Prostate gland (tissue), 2 donors: ENCODE measurements at regions not wholly inside any gene's neighbourhood (a gene's known extent, or its start where the extent isn't known, plus 50 kb on each side); places are given as distances from the start of the nearest gene placed in this dataset.

Source experiments
- DNase-seq: peaks from one replicate; pipeline ENCODE4 v3.0.0-alpha.2; 2019; ENCODE audit warnings: low spot score
- H3K27ac ChIP-seq, 2 donors: fragments of 200-600 bp; sonication (generic); 2 replicates each; pipeline ENCODE4 v1.5.1; 2017 to 2019
- H3K27me3 ChIP-seq: fragments of 200-600 bp; sonication (generic); replicated peaks from 2 replicates; pipeline ENCODE4 v1.5.1; 2019; ENCODE audit not compliant: insufficient read depth
- H3K36me3 ChIP-seq, 2 donors: fragments of 200-600 bp; sonication (generic); 1 replicate in 1 of 2; 2 replicates in 1 of 2; pipeline versions ENCODE4 v1.5.1 to v1.8.1; 2017 to 2019
- H3K4me1 ChIP-seq: fragments of 200-600 bp; sonication (generic); replicated peaks from 2 replicates; pipeline ENCODE4 v1.5.1; 2019
- H3K4me3 ChIP-seq, 2 donors: fragments of 200-600 bp; sonication (generic); 2 replicates each; pipeline ENCODE4 v1.5.1; 2017 to 2019
- H3K9me3 ChIP-seq: fragments of 200-600 bp; sonication (generic); 2 replicates; pipeline ENCODE4 v1.5.1; 2017
- POLR2A ChIP-seq: fragments of 450-650 bp; IDR thresholded peaks from one replicate; pipeline ENCODE4 v1.6.1; 2016; ENCODE audit warnings: antibody characterized with exemption, mild to moderate bottlenecking
- POLR2AphosphoS5 ChIP-seq: sonication (generic); formaldehyde crosslinking; IDR thresholded peaks from one replicate; pipeline ENCODE4 v1.6.1; 2017; ENCODE audit warnings: antibody characterized with exemption
- WGBS: methylation state at CpG from one replicate; pipeline ENCODE4 v1.1.5; 2018; 5-methylcytosine and 5-hydroxymethylcytosine counted together
- intact Hi-C: fragments of 100-400 bp; cut with DNase I; formaldehyde crosslinking; loops from one replicate; pipeline ENCODE4 v1.14.2; 2022
- TF ChIP-seq, protein P1 (sequence below), 4 experiments: fragments of 200-600 bp in 2 of 4; fragments of 450-650 bp in 2 of 4; sonication (generic) in 2 of 4; IDR thresholded peaks; 1 replicate in 3 of 4; 2 replicates in 1 of 4; pipeline ENCODE4 v1.5.1; 2016 to 2019; ENCODE audit warnings: antibody characterized with exemption in 4 of 4, mild to moderate bottlenecking in 2 of 4, moderate library complexity in 2 of 4

DNA sequence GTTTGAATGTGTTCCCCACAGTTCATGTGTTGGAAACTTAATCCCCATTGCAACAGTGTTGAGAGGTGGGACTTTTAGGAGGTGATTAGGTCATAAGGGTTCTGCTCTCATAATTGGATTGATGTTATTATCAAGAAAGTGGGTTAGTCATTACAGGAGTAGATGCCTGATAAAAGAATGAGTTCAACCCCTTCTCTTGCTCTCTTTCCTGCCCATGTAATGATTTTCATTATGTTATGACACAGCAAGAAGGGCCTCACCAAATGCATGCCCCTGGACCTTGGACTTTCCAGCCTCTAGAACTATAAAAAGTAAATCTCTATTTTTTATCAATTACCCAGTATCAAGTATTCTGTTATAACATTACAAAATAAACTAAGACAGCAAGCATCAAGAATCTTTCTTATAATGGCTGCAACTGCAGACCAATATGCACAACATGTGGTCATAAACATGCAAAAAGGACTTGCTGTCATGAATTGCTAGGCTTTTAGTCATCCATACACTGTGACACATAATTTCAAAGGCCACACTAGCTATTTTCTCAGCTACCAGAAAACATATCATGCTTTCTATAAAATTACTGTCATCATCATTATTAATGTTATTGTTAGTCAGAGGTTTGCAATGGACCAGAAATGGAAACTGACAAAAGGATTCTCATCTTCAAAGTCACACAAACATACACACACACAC lies 99.9 kb upstream of the GUCY1A2 start:
- H3K4me3 ChIP-seq = no peak overlapping the region
- intact Hi-C loops = no loop called here
- no peaks in the 10 kb centered on the region for H3K9me3 ChIP-seq
- H3K27me3 ChIP-seq = no peaks in the 10 kb centered on the region
- H3K4me1 ChIP-seq = no peaks in the 10 kb centered on the region
- no peak overlapping the region for H3K27ac ChIP-seq
- DNase-seq = no peak
- H3K36me3 ChIP-seq = no peaks in the 10 kb centered on the region
- TF ChIP-seq POLR2AphosphoS5 (no peak), POLR2A (no peak)
- TF ChIP-seq, protein P1, sequence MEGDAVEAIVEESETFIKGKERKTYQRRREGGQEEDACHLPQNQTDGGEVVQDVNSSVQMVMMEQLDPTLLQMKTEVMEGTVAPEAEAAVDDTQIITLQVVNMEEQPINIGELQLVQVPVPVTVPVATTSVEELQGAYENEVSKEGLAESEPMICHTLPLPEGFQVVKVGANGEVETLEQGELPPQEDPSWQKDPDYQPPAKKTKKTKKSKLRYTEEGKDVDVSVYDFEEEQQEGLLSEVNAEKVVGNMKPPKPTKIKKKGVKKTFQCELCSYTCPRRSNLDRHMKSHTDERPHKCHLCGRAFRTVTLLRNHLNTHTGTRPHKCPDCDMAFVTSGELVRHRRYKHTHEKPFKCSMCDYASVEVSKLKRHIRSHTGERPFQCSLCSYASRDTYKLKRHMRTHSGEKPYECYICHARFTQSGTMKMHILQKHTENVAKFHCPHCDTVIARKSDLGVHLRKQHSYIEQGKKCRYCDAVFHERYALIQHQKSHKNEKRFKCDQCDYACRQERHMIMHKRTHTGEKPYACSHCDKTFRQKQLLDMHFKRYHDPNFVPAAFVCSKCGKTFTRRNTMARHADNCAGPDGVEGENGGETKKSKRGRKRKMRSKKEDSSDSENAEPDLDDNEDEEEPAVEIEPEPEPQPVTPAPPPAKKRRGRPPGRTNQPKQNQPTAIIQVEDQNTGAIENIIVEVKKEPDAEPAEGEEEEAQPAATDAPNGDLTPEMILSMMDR (IDR thresholded peaks at IDR 0.05) = no peak

DNA sequence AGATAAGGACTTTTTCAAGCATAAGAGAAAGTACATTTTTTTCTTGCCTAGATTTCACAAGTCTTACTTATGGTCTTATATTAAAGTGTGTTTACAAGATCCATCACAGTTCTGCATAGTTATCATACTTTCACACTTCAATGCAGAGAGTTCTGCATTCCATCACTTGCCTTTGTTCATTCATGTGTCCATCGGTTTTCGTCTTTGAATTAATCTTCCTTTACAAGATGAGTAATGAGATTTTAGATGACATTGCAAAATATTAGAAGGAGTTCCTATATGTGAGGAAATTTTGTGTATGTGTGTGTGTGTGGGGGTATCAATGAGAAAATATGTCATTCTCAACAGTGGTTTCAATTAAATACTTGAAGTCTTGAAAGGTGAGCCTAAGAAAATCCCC lies 98.1 kb upstream of the GUCY1A2 start:
- H3K27ac ChIP-seq = no peak overlapping the region
- TF ChIP-seq POLR2A = no peak
- TF ChIP-seq, protein P1 (IDR thresholded peaks at IDR 0.05) = no peak
- TF ChIP-seq POLR2AphosphoS5 = no peak
- no peaks in the 10 kb centered on the region for H3K36me3 ChIP-seq
- no peak overlapping the region for H3K4me3 ChIP-seq
- H3K4me1 ChIP-seq = no peaks in the 10 kb centered on the region
- no peak for DNase-seq
- intact Hi-C loops = no loop called here
- WGBS = 51% methylated on average over 2 of the region's 2 CpGs
- no peaks in the 10 kb centered on the region for H3K9me3 ChIP-seq
- no peaks in the 10 kb centered on the region for H3K27me3 ChIP-seq

DNA sequence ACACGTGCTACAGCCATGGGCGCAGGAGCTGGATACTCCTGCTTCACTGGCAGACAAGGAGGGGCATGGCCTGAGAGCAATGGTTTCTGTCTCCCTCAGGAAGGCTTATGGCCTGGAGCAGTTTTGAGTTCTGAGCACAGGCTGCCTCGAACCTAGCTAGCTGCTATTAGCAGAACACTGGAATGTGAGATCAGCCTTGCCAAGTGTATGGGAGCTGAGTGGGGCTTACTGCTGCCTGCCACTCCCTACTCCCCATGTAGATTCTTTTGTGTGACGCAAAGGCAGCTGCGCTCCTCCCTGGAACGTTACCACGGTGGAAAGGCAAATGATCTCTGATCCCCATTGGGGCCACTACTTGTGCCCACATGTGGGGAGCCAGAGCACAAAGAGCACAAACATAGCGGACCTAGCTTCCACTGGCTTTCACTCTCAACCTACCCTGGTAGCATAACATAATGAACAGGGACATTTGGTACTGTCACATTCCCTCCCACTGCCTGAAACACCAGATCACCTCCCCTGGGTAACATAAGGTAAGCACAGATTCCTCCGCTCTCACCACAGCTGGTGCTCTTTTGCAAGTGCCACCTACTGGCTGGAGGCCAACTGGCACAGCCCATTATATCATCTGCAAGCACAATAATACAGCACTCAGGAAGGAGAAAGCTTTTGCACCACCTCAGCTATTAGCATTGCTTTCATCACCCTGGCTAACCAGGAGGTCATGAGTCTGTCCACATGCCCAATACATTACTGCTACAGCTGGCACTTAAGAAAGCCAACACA lies 84.6 kb upstream of the GUCY1A2 start:
- no peaks in the 10 kb centered on the region for H3K9me3 ChIP-seq
- H3K27ac ChIP-seq = no peak overlapping the region
- H3K36me3 ChIP-seq = no peaks in the 10 kb centered on the region
- DNase-seq = no peak
- 84% methylated on average over 9 of the region's 9 CpGs for WGBS
- H3K27me3 ChIP-seq = no peaks in the 10 kb centered on the region
- intact Hi-C loops = no loop called here
- H3K4me3 ChIP-seq = no peak overlapping the region
- TF ChIP-seq POLR2A (no peak), POLR2AphosphoS5 (no peak)
- TF ChIP-seq, protein P1 (IDR thresholded peaks at IDR 0.05) = no peak
- H3K4me1 ChIP-seq = no peaks in the 10 kb centered on the region

DNA sequence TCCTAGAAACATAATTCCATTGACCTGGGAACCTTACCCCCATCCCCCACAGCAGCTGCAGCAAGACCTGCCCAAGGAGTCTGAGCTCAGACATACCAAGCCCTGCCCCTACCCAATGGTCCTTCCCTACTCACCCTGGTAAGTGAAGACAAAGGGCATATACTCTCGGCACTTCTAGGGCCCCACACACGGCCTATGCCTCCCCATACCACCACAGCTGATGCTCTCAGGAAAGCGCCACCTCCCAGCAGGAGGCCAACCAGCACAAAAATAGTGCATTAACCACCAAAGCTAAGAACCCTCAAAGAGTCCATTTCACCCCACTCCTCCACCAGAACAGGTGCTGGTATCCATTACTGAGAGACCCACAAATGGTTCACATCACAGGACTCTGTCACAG lies 74.4 kb upstream of the GUCY1A2 start:
- H3K4me3 ChIP-seq = no peak overlapping the region
- H3K36me3 ChIP-seq = no peaks in the 10 kb centered on the region
- DNase-seq = no peak
- intact Hi-C loops = no loop called here
- no peak overlapping the region for H3K27ac ChIP-seq
- H3K4me1 ChIP-seq = no peaks in the 10 kb centered on the region
- no peak for TF ChIP-seq POLR2AphosphoS5
- no peak for TF ChIP-seq POLR2A
- TF ChIP-seq, protein P1 (IDR thresholded peaks at IDR 0.05) = no peak
- no peaks in the 10 kb centered on the region for H3K27me3 ChIP-seq
- H3K9me3 ChIP-seq = no peaks in the 10 kb centered on the region
- WGBS = 81% methylated on average over 3 of the region's 3 CpGs

DNA sequence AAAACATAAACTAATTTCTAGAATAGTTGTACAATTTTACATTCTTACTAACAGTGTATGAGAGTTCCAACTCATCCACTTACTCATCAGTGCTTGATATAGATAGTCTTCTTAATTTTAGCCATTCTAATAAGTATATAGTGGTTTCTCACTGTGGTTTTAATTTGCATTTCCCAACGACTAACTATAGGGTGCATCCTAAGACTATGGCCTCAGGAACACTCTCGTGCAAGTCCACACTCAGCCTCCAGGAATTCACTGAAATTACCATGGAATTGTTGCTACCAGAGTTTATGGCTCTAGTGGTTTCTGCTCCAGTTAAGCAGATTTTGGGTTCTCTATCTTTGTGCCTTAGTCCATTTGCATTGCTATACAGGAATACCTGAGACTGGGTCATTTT lies 60.1 kb upstream of the GUCY1A2 start:
- no peaks in the 10 kb centered on the region for H3K27me3 ChIP-seq
- no peaks in the 10 kb centered on the region for H3K36me3 ChIP-seq
- intact Hi-C loops = no loop called here
- H3K4me1 ChIP-seq = no peaks in the 10 kb centered on the region
- no peak overlapping the region for H3K27ac ChIP-seq
- H3K9me3 ChIP-seq = no peaks in the 10 kb centered on the region
- TF ChIP-seq POLR2A = no peak
- TF ChIP-seq, protein P1 (IDR thresholded peaks at IDR 0.05) = no peak
- no peak for TF ChIP-seq POLR2AphosphoS5
- 59% methylated on average over 2 of the region's 2 CpGs for WGBS
- no peak for DNase-seq
- no peak overlapping the region for H3K4me3 ChIP-seq
